Stimulated activated CD4-positive, alpha-beta T cell treated with anti-CD3 and anti-CD28 coated beads, TNF-alpha, amount 100 ng/mL, for 1 hour (primary cell): ENCODE measurements at regions not wholly inside any gene's neighbourhood (a gene's known extent, or its start where the extent isn't known, plus 50 kb on each side); places are given as distances from the start of the nearest gene placed in this dataset.
"Not testable (repeated sequence)": the region's sequence is repeated elsewhere in the genome, so short reads cannot be mapped to it uniquely, and the experiment has no call there.

Source experiments
- DNase-seq, 3 donors: peaks; one replicate each; pipeline ENCODE4 v3.0.0-alpha.2; 2020; ENCODE audit warnings: low read depth in 3 of 3, low spot score in 1 of 3

DNA sequence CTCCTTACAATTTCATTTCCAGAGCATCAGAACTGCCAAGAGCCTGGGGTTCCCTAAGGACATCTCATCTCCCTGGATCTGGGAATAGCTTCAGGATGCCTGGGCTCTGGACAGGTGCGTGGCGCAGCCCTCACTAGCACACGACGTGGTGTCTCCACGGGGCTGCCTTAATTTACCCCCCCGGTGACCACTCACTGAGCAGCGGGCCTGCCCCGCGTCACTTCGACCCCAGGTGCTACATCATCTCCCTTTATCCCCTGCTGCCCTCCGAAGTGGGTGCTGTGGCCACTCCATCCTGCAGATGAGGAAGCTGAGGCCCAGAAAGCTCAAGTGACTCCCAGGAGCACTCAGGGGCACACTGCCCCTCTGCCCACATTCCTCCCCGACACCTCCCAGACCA is 177.8 kb upstream of the SFSWAP start:
- DNase-seq, result no peak

DNA sequence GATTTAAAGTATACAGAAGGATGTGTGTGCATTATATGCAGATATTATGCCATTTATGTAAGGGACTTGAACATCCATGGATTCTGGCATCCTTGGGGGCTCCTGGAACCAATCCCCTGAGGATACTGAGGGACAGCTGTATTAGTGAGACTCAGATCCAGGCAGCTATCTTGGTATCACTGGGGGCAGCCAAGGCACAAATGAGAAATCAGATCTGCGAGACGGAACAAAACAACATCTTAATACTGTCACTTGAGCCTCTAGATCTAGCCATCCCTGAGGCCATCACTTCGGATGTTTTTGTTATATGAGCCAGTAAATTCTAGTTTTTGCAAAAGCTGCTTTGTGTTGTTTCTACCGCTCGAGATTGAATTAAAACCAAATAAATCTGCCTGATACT is 175.1 kb upstream of the SFSWAP start:
- DNase-seq, result no peak

DNA sequence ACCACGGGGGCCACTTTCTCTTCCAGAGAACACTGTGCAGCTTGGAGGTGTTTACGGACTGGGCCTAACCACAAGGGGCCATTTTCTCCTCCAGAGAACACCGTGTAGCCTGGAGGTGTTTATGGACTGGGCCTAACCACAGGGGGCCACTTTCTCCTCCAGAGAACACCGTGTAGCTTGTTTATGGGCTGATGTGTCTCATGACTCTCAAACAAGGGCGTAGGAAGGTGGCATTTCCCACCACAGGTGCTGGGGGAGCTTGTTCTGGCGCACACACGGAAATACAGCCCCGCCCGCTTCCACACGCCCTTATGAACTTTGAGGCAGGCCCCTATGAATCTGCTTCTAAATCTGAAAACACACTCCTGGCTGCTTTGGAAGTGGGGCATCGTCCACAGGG is 174.6 kb upstream of the SFSWAP start:
- no peak for DNase-seq

DNA sequence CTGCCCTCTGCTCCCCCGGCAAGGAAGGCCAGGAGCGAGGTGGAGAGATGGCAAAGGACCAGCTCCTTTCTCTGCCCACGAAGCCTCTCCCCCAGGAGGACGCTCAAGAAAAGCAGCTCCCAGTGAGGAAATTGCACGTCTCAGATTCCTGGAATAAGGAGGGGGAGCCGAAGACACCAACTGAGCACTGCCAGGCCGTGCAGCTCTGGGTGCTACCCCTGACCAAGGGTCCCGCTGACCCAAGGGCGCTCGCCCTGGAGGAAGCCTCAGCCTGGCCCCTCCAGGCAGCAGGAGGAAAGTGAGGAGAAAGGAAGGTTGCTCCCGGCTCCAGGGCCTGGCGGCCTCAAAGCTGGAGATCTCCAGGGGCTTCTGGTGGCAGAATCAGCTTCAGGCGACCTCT is 174.1 kb upstream of the SFSWAP start:
- no peak for DNase-seq

DNA sequence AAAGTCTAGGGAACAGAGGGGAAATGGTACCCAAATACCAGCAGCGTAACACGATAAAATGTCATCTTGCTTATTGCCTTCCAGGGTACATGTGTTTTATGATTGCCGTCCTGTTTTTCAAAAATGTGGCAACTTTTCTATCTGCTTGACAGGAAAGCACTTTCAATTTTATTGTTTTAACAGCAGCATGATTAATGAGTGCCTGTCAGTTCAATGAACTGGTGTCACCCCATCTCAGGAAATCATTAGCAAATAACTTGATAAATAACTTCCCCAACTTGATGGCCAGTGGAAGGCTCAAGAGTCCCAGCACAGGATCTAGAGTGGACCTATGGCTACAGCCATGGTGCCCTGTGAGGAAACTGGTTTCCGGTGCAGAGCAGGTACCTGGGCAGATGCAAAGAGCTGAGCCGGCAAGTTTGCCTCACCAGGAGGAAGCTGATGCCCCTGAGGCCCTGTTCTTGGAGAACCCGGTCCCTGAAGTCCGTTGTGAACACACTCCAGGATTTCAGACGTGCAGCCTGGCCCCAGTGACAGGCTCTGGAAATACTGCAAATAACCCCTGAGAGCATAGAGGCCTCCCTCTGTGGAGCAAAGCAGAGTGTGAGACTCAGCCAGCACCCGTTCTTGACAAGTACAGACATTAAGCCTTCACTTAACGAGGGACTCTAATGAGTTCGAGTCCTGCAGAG is 173.5 kb upstream of the SFSWAP start:
- no peak for DNase-seq

DNA sequence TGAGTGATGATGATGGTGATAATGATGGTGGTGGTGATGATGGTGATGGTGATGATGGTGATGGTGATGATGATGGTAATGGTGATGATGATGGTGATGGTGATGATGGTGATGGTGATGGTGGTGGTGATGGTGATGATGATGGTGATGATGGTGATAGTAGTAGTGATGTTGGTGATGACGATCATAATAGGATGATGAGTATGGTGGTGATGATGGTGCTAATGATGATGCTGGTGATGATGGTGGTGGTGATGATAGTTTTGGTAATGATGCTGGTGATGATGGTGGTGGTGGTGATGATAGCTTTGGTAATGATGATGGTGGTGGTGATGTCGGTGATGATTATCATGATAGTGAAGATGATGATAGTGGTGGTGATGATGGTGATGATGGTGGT is 171.5 kb upstream of the SFSWAP start:
- no peak for DNase-seq

DNA sequence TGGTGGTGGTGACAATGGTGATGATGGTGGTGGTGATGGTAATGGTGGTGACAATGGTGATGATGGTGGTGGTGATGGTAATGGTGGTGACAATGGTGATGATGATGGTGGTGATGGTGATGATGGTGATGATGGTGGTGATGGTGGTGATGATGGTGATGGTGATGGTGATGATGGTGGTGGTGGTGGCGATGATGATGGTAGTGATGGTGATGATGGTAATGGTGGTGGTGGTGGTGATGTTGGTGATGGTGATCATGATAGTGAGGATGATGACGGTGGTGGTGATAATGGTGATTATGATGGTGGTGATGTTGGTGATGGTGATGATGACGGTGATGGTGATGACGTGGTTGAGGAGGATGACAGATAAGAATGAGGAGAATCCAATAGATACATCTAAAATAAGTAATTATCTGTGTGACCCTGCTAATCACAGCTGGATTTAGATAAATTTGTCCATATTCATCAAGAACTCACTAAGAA is 170.7 kb upstream of the SFSWAP start:
- DNase-seq, result no peak

DNA sequence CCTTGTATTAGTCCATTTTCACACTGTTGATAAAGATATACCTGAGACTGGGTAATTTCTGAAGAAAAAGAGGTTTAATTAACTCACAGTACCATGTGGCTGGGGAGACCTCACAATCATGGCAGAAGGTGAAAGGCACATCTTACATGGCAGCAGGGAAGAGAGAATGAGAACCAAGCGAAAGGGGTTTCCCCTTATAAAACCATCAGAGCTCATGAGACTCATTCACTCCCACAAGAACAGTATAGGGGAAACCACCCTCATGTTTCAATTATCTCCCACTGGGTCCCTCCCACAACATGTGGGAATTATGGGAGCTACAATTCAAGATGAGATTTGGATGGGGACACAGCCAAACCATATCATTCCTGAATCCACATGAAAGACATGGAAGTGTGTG is 169.4 kb upstream of the SFSWAP start:
- not testable (repeated sequence) for DNase-seq

DNA sequence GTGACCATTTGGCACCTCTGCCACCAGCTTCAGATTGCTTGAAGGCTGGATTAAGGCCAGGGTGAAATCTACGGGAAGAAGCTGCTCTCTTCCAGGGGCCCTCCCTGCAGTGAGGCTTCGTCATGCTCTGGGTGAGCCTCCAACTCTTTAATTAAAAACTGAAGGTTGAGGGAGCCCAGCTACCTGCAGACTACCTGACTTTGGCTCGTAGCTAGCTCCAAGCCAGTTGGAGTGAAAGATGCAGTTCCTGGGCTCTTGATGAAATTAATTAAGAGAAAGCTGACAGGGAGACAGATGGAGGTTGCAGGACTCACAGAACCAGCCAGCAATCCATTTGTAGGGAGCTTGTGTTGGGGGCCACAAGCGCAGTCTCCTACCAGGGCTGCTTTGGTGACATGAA is 168.5 kb upstream of the SFSWAP start:
- DNase-seq, result no peak

DNA sequence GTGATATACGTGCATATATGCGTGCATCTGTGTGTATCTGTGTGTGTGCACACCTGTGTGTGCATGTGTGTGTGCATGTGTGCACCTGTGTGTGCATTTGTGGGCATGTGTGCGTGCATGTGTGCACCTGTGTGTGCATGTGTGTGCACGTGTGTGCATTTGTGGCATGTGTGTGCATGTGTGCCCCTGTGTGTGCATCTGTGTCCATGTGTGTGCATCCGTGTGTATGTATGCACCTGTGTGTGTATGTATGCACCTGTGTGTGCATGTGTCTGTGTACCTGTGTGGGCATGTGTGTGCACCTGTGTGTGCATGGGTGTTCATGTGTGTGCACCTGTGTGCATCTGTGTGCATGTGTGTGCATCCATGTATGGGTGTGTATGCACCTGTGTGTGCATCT is 167.8 kb upstream of the SFSWAP start:
- no peak for DNase-seq

DNA sequence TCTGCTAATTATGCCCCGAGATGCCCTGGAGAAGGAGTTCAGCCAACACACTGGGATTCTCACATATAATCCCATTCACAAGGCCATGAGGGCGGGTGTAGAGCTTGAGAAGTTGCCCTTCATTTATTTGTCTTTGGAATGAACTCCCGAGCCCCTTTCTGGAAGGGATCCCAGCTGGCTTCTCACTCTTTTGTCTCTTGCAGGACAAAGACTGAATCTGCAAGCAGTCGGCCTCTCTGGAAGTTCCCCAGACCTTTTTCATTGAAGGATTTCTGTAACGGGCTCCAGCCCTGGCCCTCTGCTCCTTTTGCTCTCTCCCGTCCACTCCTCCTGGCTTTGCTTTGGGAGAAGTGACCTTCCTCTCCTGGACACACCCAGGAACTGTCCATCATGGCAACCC is 163.3 kb upstream of the SFSWAP start:
- no peak for DNase-seq

DNA sequence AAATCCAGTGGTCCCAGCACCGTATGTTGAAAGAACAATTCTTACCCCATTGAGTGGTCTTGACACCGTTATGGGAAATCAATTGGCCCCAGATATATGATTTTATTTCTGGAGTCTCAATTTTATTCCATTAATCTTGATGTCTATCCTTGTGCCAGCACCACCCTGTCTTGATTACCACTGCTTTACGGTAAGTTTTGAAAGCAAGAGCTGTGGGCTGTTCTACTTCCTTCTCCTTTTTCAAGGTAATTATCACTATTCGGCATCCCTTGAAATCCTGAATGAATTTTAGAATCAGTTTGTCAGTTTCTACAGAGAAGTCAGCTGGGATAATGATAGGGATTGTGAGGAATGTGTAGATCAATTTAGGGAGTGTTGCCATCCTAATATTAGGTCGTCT is 160.8 kb upstream of the SFSWAP start:
- DNase-seq, result no peak

DNA sequence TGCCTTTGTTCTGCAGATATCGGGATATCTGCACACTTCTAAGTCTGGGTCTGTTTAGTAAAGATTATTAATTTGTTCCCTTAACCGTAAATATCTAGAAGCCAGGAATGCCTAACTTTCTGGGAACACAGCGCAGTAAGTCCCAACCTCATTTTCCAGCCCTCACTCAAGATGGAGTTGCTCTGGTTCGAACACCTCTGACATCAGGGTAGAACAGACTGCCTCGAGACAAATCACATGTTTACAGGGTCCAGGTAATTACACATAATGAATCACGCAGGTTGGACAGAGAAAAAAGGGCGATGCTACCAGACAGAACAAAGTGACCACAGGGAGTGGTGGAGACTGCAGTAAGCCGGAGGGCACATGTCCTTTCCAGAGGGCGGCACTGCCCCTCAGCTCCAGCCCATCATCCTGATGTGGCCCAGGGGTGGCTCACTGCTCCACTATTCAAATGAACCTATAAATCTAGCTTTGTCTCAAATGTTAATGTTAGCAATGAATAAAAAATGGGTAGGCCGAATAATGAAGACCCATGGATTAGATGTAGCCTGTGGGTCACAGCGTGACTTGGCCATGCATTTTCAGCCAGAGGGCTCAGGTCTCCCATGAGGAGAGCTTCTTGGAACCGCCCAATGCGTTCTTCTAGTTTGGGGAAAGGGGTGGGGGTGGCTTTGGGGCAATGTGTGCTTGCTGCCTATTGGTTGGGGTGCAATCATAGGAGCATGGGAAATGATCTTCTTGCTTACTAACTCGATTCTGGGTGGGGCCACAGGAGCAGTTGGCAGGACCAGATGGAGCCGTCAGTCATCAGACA is 159.0 kb upstream of the SFSWAP start:
- no peak for DNase-seq

DNA sequence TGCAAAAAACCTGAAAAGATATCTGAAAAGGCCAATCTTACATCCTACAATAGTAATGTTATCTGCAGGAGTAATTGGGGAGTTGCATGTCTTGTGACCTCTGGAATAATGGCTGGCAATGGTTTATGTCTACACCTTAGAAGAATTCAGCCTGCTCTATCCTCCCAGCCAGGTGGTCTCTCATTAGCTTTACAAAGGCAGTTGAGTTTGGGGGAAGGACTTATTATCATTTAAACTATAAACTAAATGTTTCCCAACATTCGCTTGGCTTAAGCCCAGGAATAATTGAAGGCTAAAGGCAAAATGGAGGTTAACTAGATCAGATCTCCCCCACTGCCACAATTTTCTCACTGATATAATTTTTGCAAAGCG is 158.4 kb upstream of the SFSWAP start:
- no peak for DNase-seq

DNA sequence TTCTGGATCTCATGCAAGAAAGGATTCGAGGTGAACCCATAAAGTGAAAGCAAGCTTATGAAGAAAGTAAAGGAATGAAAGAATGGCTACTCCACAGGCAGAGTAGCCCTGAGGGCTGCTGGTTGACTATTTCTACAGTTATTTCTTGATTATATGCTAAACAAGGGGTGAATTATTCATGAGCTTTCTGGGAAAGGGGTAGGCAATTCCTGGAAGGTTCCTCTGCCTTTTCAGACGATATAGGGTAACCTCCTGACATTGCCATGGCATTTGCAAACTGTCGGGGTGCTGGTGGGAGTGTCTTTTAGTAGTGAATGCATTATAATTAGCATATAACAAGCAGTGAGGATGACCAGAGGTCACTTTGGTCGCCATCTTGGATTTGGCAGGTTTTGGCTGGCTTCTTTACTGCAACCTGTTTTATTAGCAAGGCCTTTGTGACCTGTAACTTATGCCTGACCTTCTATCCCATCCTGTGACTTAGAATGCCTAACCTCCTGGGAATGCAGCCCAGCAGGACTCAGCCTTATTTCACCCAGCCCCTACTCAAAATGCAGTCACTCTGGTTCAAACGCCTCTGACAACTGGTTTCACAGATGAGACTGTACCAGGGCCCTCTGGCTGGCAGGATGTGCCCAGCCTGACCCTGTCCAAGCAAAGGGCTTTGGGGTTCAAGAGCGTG is 157.7 kb upstream of the SFSWAP start:
- no peak for DNase-seq

DNA sequence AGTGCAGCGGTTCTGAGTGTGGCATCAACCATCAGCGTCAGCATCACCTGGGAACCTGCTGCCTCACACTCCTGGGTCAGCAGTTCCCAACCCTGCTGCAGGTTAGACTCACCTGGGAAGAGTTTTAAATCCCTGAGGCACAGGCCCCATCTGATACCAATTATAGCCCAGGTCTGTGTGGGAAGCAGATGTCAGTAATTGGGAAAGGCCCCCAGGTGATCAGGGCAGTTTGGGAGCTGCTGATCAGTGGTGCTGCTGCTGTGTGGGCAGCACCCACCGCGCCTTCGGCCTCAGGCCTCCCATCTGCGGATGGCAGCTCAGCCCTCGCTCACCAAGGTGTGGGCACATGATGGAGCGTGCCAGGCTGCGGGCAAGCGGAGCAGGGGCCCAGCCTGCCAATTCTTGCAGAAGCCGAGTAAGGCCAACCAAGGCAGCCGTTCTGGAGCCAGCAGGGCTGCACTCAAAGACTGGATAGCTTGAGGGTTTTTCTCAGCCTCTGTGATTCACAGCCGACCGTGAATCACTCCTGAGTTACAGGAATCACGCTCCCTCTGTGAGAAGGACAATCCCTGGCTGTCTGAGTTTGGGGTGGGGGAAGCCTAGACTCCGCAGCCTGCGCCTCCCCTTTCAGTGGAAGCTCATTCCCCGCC is 155.6 kb upstream of the SFSWAP start:
- DNase-seq, result no peak

DNA sequence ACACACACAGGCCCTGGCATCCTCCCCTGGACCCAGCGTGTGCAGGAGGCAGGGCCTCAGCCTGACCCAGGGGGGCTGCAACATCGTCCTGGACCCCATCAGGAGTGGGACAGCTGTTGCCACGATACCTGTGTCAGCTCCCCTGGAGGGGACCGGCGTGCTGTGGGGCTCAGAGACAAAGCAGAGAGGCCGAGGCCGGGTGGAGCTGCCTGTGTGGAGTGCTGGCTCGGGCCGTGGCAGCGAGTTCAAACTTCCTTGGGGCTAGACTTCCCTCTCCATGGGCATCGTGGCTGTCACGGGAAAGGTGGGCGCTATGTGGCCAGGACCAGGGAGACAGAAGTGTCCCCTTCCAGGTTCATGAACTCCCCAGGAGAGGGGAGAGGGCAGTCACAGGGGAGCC is 155.0 kb upstream of the SFSWAP start:
- DNase-seq, result no peak

DNA sequence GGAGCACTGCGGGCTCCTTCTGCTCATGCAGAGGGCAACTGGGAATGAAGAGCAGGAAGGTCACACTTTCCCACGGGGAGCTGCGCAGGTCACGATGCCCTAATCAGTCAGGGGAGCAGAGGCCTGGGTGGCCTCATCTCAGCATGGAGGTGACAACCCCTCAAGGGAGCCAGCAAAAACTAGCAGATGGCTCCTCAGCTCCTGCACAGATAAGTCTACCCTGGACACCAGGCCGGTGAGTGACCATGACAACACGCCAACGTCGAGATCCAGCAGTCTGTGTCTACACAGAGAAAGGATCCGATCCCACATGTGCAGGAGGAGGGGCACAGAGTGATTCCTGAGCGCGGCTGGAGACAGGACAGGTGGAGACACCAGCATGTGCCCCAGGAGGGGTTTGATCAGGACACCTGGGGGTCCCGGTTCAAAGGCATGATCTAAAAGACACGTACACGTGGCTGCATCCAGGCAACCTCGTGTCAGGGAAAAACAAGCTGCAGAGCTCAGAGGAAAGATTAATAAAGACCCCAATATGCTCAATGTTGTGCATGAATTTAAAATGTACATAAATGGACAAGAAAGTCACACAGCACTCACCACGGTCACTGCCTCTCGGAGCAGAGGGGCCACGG is 153.7 kb upstream of the SFSWAP start:
- DNase-seq, result no peak

DNA sequence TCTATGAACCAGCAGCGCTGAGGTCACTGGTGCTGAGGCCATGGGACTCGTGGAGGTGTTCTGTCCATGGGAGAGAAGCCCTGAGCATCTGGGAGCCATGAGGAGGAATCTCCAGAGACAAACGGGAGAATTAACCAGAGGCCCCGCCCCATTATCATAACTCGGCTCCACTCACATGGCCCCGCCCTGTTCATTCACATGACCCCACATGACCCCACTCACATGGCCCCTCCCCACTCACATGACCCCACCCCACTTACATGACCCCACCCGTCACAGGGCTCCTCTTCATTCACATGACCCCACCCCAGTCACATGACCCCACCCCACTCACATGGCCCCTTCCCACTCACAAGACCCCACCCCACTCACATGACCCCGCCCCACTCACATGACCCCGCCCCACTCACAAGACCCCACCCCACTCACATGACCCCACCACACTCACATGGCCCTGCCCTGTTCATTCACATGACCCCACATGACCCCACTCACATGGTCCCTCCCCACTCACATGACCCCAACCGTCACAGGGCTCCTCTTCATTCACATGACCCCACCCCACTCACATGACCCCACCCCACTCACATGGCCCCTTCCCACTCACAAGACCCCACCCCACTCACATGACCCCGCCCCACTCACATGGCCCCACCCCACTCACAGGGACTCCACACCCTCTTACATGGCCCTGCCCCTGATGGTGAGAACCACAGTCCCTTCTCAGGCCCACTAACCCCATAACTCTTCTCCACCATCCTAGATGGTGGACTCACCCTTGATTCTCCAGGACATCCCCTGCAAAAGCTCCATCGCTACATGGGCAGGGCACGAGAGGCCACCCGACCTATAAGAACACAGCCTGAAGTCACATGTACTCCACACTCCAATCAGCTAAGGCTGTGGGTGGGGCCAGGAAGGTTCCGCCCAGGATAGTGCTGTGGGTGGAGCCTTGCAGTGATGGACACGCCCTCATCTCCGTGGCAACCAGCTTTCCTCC is 151.1 kb upstream of the SFSWAP start:
- DNase-seq, result no peak

DNA sequence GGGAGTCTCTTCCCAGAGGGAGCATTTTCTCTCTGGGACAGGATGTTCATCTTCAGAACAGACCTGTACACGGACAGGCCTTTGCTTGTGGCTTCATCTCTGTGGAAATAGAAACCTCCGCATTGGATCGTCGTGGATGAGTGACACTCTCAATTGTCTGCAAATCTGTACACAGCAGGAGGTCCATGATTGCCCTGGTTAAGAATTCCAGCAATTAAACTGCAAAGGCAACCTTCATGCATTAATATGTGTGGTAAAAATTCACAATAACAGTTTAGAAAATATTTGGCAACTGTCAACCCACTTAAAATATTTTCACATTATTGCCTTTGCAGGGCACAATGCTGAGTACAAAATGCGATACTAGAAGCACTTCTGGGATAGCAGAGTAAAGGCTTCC is 149.8 kb upstream of the SFSWAP start:
- no peak for DNase-seq
